HG03139 (cell line): ENCODE measurements at regions not wholly inside any gene's neighbourhood (a gene's known extent, or its start where the extent isn't known, plus 50 kb on each side); places are given as distances from the start of the nearest gene placed in this dataset.

Source experiments
- ATAC-seq: cut with Tn5 transposase; IDR thresholded peaks from one replicate; pipeline ENCODE4 v1.9.1; 2021; ENCODE audit not compliant: unreplicated experiment

GRCh38 chr3:147744967-147745366, 335.8 kb downstream of the ZIC1 start:
- no peak for ATAC-seq

GRCh38 chr3:147755310-147755709, 346.1 kb downstream of the ZIC1 start:
- ATAC-seq = no peak

GRCh38 chr3:147756476-147756875, 347.3 kb downstream of the ZIC1 start:
- ATAC-seq = no peak

GRCh38 chr3:147757866-147758265, 348.7 kb downstream of the ZIC1 start:
- no peak for ATAC-seq

GRCh38 chr3:147758771-147759170, 349.6 kb downstream of the ZIC1 start:
- no peak for ATAC-seq

- ATAC-seq = no peak
Measured at GRCh38 chr3:147760085-147760484, 350.9 kb downstream of the ZIC1 start.

- no peak for ATAC-seq
Measured at GRCh38 chr3:147760941-147761340, 351.8 kb downstream of the ZIC1 start.

GRCh38 chr3:147773116-147773630, 364.0 kb downstream of the ZIC1 start:
- no peak for ATAC-seq

- no peak for ATAC-seq
Measured at GRCh38 chr3:147775411-147775810, 366.2 kb downstream of the ZIC1 start.

GRCh38 chr3:147775816-147776530, 366.8 kb downstream of the ZIC1 start:
- no peak for ATAC-seq

- no peak for ATAC-seq
Measured at GRCh38 chr3:147793841-147794240, 384.7 kb downstream of the ZIC1 start.

- no peak for ATAC-seq
Measured at GRCh38 chr3:147794596-147794995, 385.4 kb downstream of the ZIC1 start.

- ATAC-seq = no peak
Measured at GRCh38 chr3:147795418-147795817, 386.3 kb downstream of the ZIC1 start.

GRCh38 chr3:147797095-147797494, 387.9 kb downstream of the ZIC1 start:
- ATAC-seq = no peak

- ATAC-seq = no peak
Measured at GRCh38 chr3:147799601-147800000, 390.4 kb downstream of the ZIC1 start.

- no peak for ATAC-seq
Measured at GRCh38 chr3:147807776-147808175, 398.6 kb downstream of the ZIC1 start.

- ATAC-seq = no peak
Measured at GRCh38 chr3:147809206-147809605, 400.0 kb downstream of the ZIC1 start.

GRCh38 chr3:147812186-147812911, 403.2 kb downstream of the ZIC1 start:
- ATAC-seq = no peak

GRCh38 chr3:147813256-147813655, 404.1 kb downstream of the ZIC1 start:
- ATAC-seq = no peak

GRCh38 chr3:147816752-147817151, 407.6 kb downstream of the ZIC1 start:
- ATAC-seq = no peak

GRCh38 chr3:147832611-147833010, 423.4 kb downstream of the ZIC1 start:
- no peak for ATAC-seq

GRCh38 chr3:147836330-147836729, 427.2 kb downstream of the ZIC1 start:
- no peak for ATAC-seq
